ENCODE measurements at regions not wholly inside any gene's neighbourhood (a gene's known extent, or its start where the extent isn't known, plus 50 kb on each side); places are given as distances from the start of the nearest gene placed in this dataset.

DNA sequence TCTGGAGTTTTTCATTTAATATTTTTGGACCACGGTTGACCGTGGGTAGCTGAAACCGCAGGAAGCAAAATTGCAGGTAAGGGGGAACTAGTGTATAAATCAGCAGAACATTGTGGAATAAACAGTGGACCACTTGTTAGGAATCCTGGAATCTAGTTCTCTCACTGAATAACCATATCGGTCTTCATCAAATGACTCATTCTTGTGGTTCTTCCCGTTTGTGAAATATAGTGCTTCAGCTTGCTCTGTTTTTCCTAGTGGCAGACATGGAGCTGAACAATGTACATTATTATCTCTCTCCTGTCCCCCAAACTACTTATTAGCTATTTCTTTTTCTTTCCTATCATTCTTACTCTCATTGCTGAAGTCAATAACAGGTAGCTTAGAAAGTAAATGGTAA, 61.9 kb downstream of the HSPA13 start:
- TF ChIP-seq, protein P1, sequence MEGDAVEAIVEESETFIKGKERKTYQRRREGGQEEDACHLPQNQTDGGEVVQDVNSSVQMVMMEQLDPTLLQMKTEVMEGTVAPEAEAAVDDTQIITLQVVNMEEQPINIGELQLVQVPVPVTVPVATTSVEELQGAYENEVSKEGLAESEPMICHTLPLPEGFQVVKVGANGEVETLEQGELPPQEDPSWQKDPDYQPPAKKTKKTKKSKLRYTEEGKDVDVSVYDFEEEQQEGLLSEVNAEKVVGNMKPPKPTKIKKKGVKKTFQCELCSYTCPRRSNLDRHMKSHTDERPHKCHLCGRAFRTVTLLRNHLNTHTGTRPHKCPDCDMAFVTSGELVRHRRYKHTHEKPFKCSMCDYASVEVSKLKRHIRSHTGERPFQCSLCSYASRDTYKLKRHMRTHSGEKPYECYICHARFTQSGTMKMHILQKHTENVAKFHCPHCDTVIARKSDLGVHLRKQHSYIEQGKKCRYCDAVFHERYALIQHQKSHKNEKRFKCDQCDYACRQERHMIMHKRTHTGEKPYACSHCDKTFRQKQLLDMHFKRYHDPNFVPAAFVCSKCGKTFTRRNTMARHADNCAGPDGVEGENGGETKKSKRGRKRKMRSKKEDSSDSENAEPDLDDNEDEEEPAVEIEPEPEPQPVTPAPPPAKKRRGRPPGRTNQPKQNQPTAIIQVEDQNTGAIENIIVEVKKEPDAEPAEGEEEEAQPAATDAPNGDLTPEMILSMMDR (conservative IDR thresholded peaks at IDR 0.05; ENCODE audit: low read length), result no peak
- DNase-seq (ENCODE audit: low read depth), result peak; percentile 3
- H3K4me3 ChIP-seq (ENCODE audit: low read length), result no peak overlapping the region

DNA sequence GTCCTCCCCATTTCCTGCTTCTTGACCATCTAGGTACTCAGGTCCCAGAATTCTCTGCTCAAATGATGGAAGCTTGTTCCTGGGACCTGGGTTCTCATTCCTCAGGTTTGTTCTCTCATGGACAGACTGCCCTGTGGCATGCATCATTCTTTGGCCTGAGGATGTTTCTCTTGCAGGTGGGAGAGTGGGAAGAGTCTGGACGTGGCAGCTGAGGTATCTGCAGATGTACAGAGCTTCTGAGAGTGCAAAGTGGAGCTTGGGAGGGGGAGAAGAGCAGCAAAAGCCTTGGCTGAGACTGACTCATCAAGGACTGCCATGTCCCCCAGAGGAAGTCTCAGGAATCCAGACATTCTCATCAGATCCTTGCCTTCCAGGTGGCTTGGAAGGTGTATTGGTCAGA, 63.1 kb downstream of the HSPA13 start:
- TF ChIP-seq, protein P1 (conservative IDR thresholded peaks at IDR 0.05; ENCODE audit: low read length), result no peak
- no peak for DNase-seq (ENCODE audit: low read depth)
- no peak overlapping the region for H3K4me3 ChIP-seq (ENCODE audit: low read length)

DNA sequence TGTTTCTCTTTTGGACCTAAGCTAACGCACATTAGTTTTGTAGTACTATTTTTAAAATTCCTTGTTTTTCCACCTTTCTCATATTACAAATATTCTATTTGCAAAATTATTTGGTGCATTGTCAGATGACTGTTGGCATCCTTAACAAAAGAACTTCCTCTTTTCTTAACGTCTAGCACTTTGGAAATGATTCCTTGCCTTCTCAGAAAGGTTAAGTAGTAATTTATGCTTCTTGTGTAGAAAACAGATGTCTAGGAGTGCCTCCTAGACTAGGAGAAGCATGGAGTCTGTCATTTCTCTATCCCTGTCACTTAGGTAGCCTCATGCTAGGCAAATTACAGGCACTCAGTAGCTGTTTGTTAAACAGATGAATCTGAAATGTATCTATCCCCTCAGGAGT, 64.4 kb downstream of the HSPA13 start:
- no peak for DNase-seq (ENCODE audit: low read depth)
- TF ChIP-seq, protein P1 (conservative IDR thresholded peaks at IDR 0.05; ENCODE audit: low read length), result no peak
- H3K4me3 ChIP-seq (ENCODE audit: low read length), result no peak overlapping the region

DNA sequence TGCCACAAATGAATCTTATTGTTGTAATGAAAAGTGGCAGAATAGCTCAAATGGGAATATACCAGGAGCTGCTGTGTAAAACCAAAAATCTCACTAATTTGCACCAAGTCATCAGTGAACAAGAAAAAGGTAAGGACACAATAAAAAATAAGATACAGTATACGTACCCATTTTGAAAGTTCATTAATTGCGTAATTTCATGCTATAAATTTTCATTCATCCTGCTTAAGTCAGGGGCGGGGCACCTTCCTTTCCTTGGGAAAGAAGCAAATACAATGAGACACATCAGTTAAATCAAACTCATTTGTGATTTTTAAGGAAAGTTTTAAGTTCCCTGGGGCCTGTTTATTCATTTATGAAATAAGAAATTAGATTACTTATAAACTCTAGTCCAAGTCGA, 65.4 kb downstream of the HSPA13 start:
- no peak overlapping the region for H3K4me3 ChIP-seq (ENCODE audit: low read length)
- TF ChIP-seq, protein P1 (conservative IDR thresholded peaks at IDR 0.05; ENCODE audit: low read length), result no peak
- DNase-seq (ENCODE audit: low read depth), result no peak

DNA sequence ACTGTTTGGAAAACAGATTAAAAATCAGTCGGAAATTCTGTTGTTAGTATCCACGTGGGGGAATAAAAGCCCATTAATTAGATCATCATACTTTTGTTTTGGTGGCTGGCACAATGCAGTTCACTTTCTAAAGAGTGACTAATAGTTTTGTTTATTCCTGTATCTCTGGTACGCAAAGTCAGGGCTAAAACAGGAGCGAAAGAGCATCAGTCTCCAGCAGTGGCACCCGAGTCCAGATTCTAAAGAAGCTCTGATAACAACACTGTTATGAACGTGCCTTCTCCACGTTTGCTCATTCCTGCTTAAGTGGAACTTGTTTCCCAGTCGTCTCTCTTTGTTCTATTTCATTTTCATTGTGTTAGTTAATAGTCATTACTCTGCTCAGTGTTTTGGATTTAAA, 69.6 kb downstream of the HSPA13 start:
- no peak overlapping the region for H3K4me3 ChIP-seq (ENCODE audit: low read length)
- DNase-seq (ENCODE audit: low read depth), result no peak
- TF ChIP-seq, protein P1 (conservative IDR thresholded peaks at IDR 0.05; ENCODE audit: low read length), result no peak

DNA sequence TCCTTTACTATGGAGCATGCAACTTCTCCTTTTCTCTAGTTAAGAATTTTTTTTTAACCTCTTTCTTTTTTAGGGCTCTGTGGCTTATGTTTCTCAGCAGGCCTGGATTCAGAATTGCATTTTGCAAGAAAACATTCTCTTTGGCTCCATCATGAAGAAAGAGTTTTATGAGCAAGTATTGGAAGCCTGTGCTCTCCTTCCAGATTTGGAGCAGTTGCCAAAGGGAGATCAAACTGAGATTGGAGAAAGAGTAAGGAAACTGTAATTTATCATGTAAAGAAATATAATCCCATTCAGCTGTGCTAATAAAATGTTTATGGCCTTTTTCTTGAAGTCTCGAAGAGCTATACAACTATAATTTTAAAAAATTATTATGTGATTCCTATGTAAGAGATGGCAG, 70.1 kb downstream of the HSPA13 start:
- TF ChIP-seq, protein P1 (conservative IDR thresholded peaks at IDR 0.05; ENCODE audit: low read length), result no peak
- DNase-seq (ENCODE audit: low read depth), result no peak
- no peak overlapping the region for H3K4me3 ChIP-seq (ENCODE audit: low read length)

DNA sequence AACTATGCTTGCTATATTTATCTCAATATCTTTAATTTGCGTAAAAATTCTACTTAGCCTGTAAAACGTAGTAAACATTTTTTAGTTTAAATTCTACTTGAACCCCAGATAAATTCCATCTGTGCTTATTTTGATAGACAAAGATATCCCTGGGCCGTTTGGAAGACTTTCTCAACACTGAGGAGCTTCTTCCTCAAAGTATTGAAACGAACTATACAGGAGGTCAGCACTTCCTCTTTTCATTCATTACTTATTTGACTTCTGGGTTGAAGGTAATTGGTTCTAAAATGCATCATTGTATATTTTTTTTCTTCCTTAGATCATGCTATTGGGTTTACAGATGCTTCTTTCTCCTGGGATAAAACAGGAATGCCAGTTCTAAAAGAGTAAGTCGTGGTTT, 74.7 kb downstream of the HSPA13 start:
- H3K4me3 ChIP-seq (ENCODE audit: low read length), result no peak overlapping the region
- DNase-seq (ENCODE audit: low read depth), result no peak
- TF ChIP-seq, protein P1 (conservative IDR thresholded peaks at IDR 0.05; ENCODE audit: low read length), result no peak
